Stimulated activated CD4-positive, alpha-beta T cell treated with anti-CD3 and anti-CD28 coated beads, Interleukin-15, amount 100 ng/mL, for 48 hours (primary cell): ENCODE measurements at regions not wholly inside any gene's neighbourhood (a gene's known extent, or its start where the extent isn't known, plus 50 kb on each side); places are given as distances from the start of the nearest gene placed in this dataset.

Experiments
- DNase-seq, 2 donors: peaks; one replicate each; pipeline ENCODE4 v3.0.0-alpha.2; 2020; ENCODE audit warnings: low read depth in 2 of 2

GRCh38 chr17:73783945-73784603 is 139.8 kb upstream of the SDK2 start:
- no peak for DNase-seq

- DNase-seq, result no peak
Measured at GRCh38 chr17:73785496-73785895, 141.3 kb upstream of the SDK2 start.

GRCh38 chr17:73785958-73786743 is 141.9 kb upstream of the SDK2 start:
- DNase-seq, result no peak

GRCh38 chr17:73787076-73788059 is 143.1 kb upstream of the SDK2 start:
- no peak for DNase-seq

- no peak for DNase-seq
Measured at GRCh38 chr17:73788111-73788510, 143.9 kb upstream of the SDK2 start.

GRCh38 chr17:73791121-73791520 is 146.9 kb upstream of the SDK2 start:
- no peak for DNase-seq

GRCh38 chr17:73791631-73792030 is 147.4 kb upstream of the SDK2 start:
- DNase-seq, result no peak

- no peak for DNase-seq
Measured at GRCh38 chr17:73792994-73793393, 148.7 kb upstream of the SDK2 start.

- DNase-seq, result no peak
Measured at GRCh38 chr17:73794336-73794735, 150.1 kb upstream of the SDK2 start.

GRCh38 chr17:73795730-73796129 is 151.5 kb upstream of the SDK2 start:
- no peak for DNase-seq

- DNase-seq, result no peak
Measured at GRCh38 chr17:73797594-73798110, 153.4 kb upstream of the SDK2 start.

GRCh38 chr17:73798111-73798748 is 154.0 kb upstream of the SDK2 start:
- DNase-seq, result no peak

- no peak for DNase-seq
Measured at GRCh38 chr17:73799096-73799495, 154.9 kb upstream of the SDK2 start.

- no peak for DNase-seq
Measured at GRCh38 chr17:73799781-73800627, 155.8 kb upstream of the SDK2 start.

GRCh38 chr17:73800893-73801292 is 156.6 kb upstream of the SDK2 start:
- no peak for DNase-seq

- no peak for DNase-seq
Measured at GRCh38 chr17:73801455-73802100, 157.3 kb upstream of the SDK2 start.

GRCh38 chr17:73802314-73802713 is 158.1 kb upstream of the SDK2 start:
- DNase-seq, result no peak

- DNase-seq, result no peak
Measured at GRCh38 chr17:73802871-73803270, 158.6 kb upstream of the SDK2 start.

GRCh38 chr17:73803964-73804435 is 159.8 kb upstream of the SDK2 start:
- no peak for DNase-seq

- no peak for DNase-seq
Measured at GRCh38 chr17:73806768-73807167, 162.5 kb upstream of the SDK2 start.
